Upper lobe of right lung (tissue), 1 donor: ENCODE measurements at regions not wholly inside any gene's neighbourhood (a gene's known extent, or its start where the extent isn't known, plus 50 kb on each side); places are given as distances from the start of the nearest gene placed in this dataset.

Experiments
- ATAC-seq: fragments of 200-7000 bp; cut with Tn5 transposase; one replicate; pipeline ENCODE4 v1.9.1; 2020; ENCODE audit warnings: mild to moderate bottlenecking, moderate library complexity
- DNase-seq: peaks from one replicate; pipeline ENCODE4 v3.0.0-alpha.2; 2020
- H3K27ac ChIP-seq: fragments of 200-600 bp; one replicate; pipeline ENCODE4 v1.8.0; 2022
- H3K27me3 ChIP-seq: fragments of 200-600 bp; one replicate; pipeline ENCODE4 v1.8.0; 2022; ENCODE audit warnings: mild to moderate bottlenecking
- H3K36me3 ChIP-seq: fragments of 200-600 bp; one replicate; pipeline ENCODE4 v1.8.0; 2022
- H3K4me1 ChIP-seq: fragments of 200-600 bp; one replicate; pipeline ENCODE4 v1.8.0; 2022
- H3K4me3 ChIP-seq: fragments of 200-600 bp; one replicate; pipeline ENCODE4 v1.8.0; 2022; ENCODE audit warnings: mild to moderate bottlenecking
- H3K9me3 ChIP-seq: fragments of 200-600 bp; one replicate; pipeline ENCODE4 v1.8.0; 2022
- CTCF ChIP-seq: fragments of 200-600 bp; IDR thresholded peaks from one replicate; pipeline ENCODE4 v1.8.0; 2022; ENCODE audit warnings: antibody characterized with exemption
- intact Hi-C: fragments of 100-400 bp; cut with DNase I; formaldehyde crosslinking; loops from one replicate; pipeline ENCODE4 v1.11.0; 2022
- donor health status: DM: no; HTN: yes; CAD: no; lungs with severe emphysema.

- Histone ChIP-seq H3K27ac (no peak overlapping the region), H3K4me1 (no peaks in the 10 kb centered on the region)
Observed at GRCh38 chr2:217261452-217261851, 401.6 kb upstream of the TNP1 start.

GRCh38 chr2:217260441-217261115 lies 400.7 kb upstream of the TNP1 start:
- Histone ChIP-seq H3K9me3 (no peaks in the 10 kb centered on the region), H3K4me1 (no peaks in the 10 kb centered on the region), H3K27ac (no peak overlapping the region), H3K27me3 (no peaks in the 10 kb centered on the region), H3K4me3 (no peak overlapping the region), H3K36me3 (no peaks in the 10 kb centered on the region)
- TF ChIP-seq CTCF: no peak
- no peak for ATAC-seq
- intact Hi-C loops: no loop called here
- DNase-seq: no peak

More at GRCh38 chr2:217261452-217261851, 401.6 kb upstream of the TNP1 start:
- ATAC-seq: no peak
- Histone ChIP-seq H3K9me3 (no peaks in the 10 kb centered on the region), H3K36me3 (no peaks in the 10 kb centered on the region), H3K27me3 (no peaks in the 10 kb centered on the region), H3K4me3 (no peak overlapping the region)
- intact Hi-C loops: no loop called here
- no peak for DNase-seq
- no peak for TF ChIP-seq CTCF

- no peak for ATAC-seq
- H3K27ac ChIP-seq: no peak overlapping the region
- no peak overlapping the region for H3K4me3 ChIP-seq
- no peaks in the 10 kb centered on the region for H3K27me3 ChIP-seq
- H3K36me3 ChIP-seq: no peaks in the 10 kb centered on the region
- no peak for TF ChIP-seq CTCF
- H3K9me3 ChIP-seq: no peaks in the 10 kb centered on the region
- DNase-seq: no peak
- H3K4me1 ChIP-seq: no peaks in the 10 kb centered on the region
- intact Hi-C loops: no loop called here
Observed at GRCh38 chr2:217258170-217258569, 398.3 kb upstream of the TNP1 start.

- H3K27me3 ChIP-seq: no peaks in the 10 kb centered on the region
- no peak overlapping the region for H3K4me3 ChIP-seq
- intact Hi-C loops: no loop called here
- H3K36me3 ChIP-seq: no peaks in the 10 kb centered on the region
- DNase-seq (no peak), ATAC-seq (no peak)
- H3K27ac ChIP-seq: no peak overlapping the region
- TF ChIP-seq CTCF: no peak
- H3K9me3 ChIP-seq: no peaks in the 10 kb centered on the region
- H3K4me1 ChIP-seq: no peaks in the 10 kb centered on the region
Observed at GRCh38 chr2:217256251-217256650, 396.4 kb upstream of the TNP1 start.

GRCh38 chr2:217254111-217254510 lies 394.2 kb upstream of the TNP1 start:
- intact Hi-C loops: no loop called here
- ATAC-seq: no peak

More at GRCh38 chr2:217254111-217254510, 394.2 kb upstream of the TNP1 start:
- DNase-seq: no peak
- no peak for TF ChIP-seq CTCF
- Histone ChIP-seq H3K4me3 (no peak overlapping the region), H3K27me3 (no peaks in the 10 kb centered on the region), H3K36me3 (no peaks in the 10 kb centered on the region), H3K27ac (no peak overlapping the region), H3K9me3 (no peaks in the 10 kb centered on the region), H3K4me1 (peaks cover 5% of the 10 kb centered on the region)
